ENCODE measurements at regions not wholly inside any gene's neighbourhood (a gene's known extent, or its start where the extent isn't known, plus 50 kb on each side); places are given as distances from the start of the nearest gene placed in this dataset.

GRCh38 chr20:22880277-22880676 is 154.8 kb upstream of the SSTR4 start:
- TF ChIP-seq CTCF (conservative IDR thresholded peaks at IDR 0.05 in 1 of 2, IDR thresholded peaks at IDR 0.05 in 1 of 2; ENCODE audit: low read depth in 1 of 2, low read length in 2 of 2) (no peak), EZH2 (IDR thresholded peaks at IDR 0.05; ENCODE audit: low read length, missing control alignments) (no peak)
